Subcutaneous abdominal adipose tissue (tissue), 5 donors: ENCODE measurements at regions not wholly inside any gene's neighbourhood (a gene's known extent, or its start where the extent isn't known, plus 50 kb on each side); places are given as distances from the start of the nearest gene placed in this dataset.

ENCODE experiments used
- H3K27ac ChIP-seq: one replicate; pipeline ENCODE4 v1.7.0; 2013; ENCODE audit warnings: low read depth, mild to moderate bottlenecking, inconsistent platforms, low read length, moderate library complexity
- H3K27me3 ChIP-seq, 5 donors: one replicate each; pipeline ENCODE4 v1.7.0; 2013; ENCODE audit warnings: low read length in 5 of 5, inconsistent platforms in 1 of 5; ENCODE audit not compliant: control insufficient read depth in 5 of 5, insufficient read depth in 4 of 5
- H3K36me3 ChIP-seq, 5 donors: one replicate each; pipeline ENCODE4 v1.7.0; 2013; ENCODE audit warnings: low read length in 5 of 5; ENCODE audit not compliant: control insufficient read depth in 5 of 5, insufficient read depth in 5 of 5
- H3K4me1 ChIP-seq, 5 donors: one replicate each; pipeline ENCODE4 v1.7.0; 2013; ENCODE audit warnings: low read length in 5 of 5, mild to moderate bottlenecking in 3 of 5, moderate library complexity in 1 of 5; ENCODE audit not compliant: control insufficient read depth in 5 of 5, insufficient read depth in 5 of 5
- H3K4me3 ChIP-seq, 5 donors: one replicate each; pipeline ENCODE4 v1.7.0; 2013; ENCODE audit warnings: low read length in 5 of 5, low read depth in 1 of 5
- H3K9ac ChIP-seq, 5 donors: one replicate each; pipeline ENCODE4 v1.7.0; 2013; ENCODE audit warnings: low read length in 5 of 5, mild to moderate bottlenecking in 4 of 5, moderate library complexity in 3 of 5
- H3K9me3 ChIP-seq, 5 donors: one replicate each; pipeline ENCODE4 v1.7.0; 2013; ENCODE audit warnings: low read length in 5 of 5; ENCODE audit not compliant: control insufficient read depth in 5 of 5
- donor health status: healthy.
- donor health status: healthy.
- donor health status: healthy.
- donor health status: healthy.
- donor health status: healthy.

GRCh38 chr4:187020676-187021075 is 297.0 kb upstream of the FAT1 start:
- Histone ChIP-seq H3K9me3 (no peaks in the 10 kb centered on the region), H3K4me1 (no peaks in the 10 kb centered on the region), H3K27me3 (no peaks in the 10 kb centered on the region), H3K4me3 (no peak overlapping the region), H3K36me3 (no peaks in the 10 kb centered on the region), H3K27ac (no peak overlapping the region), H3K9ac (no peak overlapping the region)

- Histone ChIP-seq H3K9me3 (peaks cover 0 to 2% (median 0%) of the 10 kb centered on the region in 5 donors), H3K36me3 (no peaks in the 10 kb centered on the region), H3K27me3 (no peaks in the 10 kb centered on the region), H3K4me3 (no peak overlapping the region), H3K9ac (no peak overlapping the region), H3K4me1 (peaks cover 0 to 3% (median 0%) of the 10 kb centered on the region in 5 donors), H3K27ac (no peak overlapping the region)
These were observed 298.0 kb upstream of the FAT1 start for GRCh38 chr4:187021436-187022205.

GRCh38 chr4:187027272-187027671 is 303.6 kb upstream of the FAT1 start:
- H3K36me3 ChIP-seq: no peaks in the 10 kb centered on the region
- peak overlapping the region; percentile 30 to 75 (median 55) for H3K4me3 ChIP-seq
- H3K9ac ChIP-seq: peak overlapping the region in 4 of 5 donors; percentile 20 to 64 (median 34)
- no peaks in the 10 kb centered on the region for H3K27me3 ChIP-seq
- peaks cover 0 to 21% (median 9%) of the 10 kb centered on the region in 5 donors for H3K4me1 ChIP-seq
- peak overlapping the region; percentile 73 for H3K27ac ChIP-seq
- peaks cover 0 to 2% (median 0%) of the 10 kb centered on the region in 5 donors for H3K9me3 ChIP-seq

GRCh38 chr4:187042251-187042650 is 318.6 kb upstream of the FAT1 start:
- no peaks in the 10 kb centered on the region for H3K4me1 ChIP-seq
- H3K4me3 ChIP-seq: no peak overlapping the region
- no peaks in the 10 kb centered on the region for H3K9me3 ChIP-seq
- H3K36me3 ChIP-seq: no peaks in the 10 kb centered on the region
- no peak overlapping the region for H3K27ac ChIP-seq
- no peaks in the 10 kb centered on the region for H3K27me3 ChIP-seq
- no peak overlapping the region for H3K9ac ChIP-seq

GRCh38 chr4:187046471-187046870 is 322.8 kb upstream of the FAT1 start:
- no peak overlapping the region for H3K27ac ChIP-seq
- no peaks in the 10 kb centered on the region for H3K4me1 ChIP-seq
- no peaks in the 10 kb centered on the region for H3K9me3 ChIP-seq
- H3K36me3 ChIP-seq: no peaks in the 10 kb centered on the region
- H3K4me3 ChIP-seq: no peak overlapping the region
- no peaks in the 10 kb centered on the region for H3K27me3 ChIP-seq
- no peak overlapping the region for H3K9ac ChIP-seq

GRCh38 chr4:187059021-187059420 is 335.4 kb upstream of the FAT1 start:
- no peaks in the 10 kb centered on the region for H3K27me3 ChIP-seq

GRCh38 chr4:187059895-187060294 is 336.2 kb upstream of the FAT1 start:
- no peak overlapping the region for H3K9ac ChIP-seq

More at GRCh38 chr4:187059021-187059420, 335.4 kb upstream of the FAT1 start:
- peaks cover 0 to 1% (median 0%) of the 10 kb centered on the region in 5 donors for H3K4me1 ChIP-seq
- H3K9ac ChIP-seq: no peak overlapping the region
- no peaks in the 10 kb centered on the region for H3K36me3 ChIP-seq
- no peak overlapping the region for H3K27ac ChIP-seq
- no peak overlapping the region for H3K4me3 ChIP-seq
- H3K9me3 ChIP-seq: peaks cover 0 to 4% (median 0%) of the 10 kb centered on the region in 5 donors

GRCh38 chr4:187060551-187060950 is 336.9 kb upstream of the FAT1 start:
- H3K27ac ChIP-seq: no peak overlapping the region
- H3K9ac ChIP-seq: no peak overlapping the region
- H3K36me3 ChIP-seq: no peaks in the 10 kb centered on the region
- peaks cover 0 to 2% (median 0%) of the 10 kb centered on the region in 5 donors for H3K4me1 ChIP-seq
- peaks cover 0 to 4% (median 0%) of the 10 kb centered on the region in 5 donors for H3K9me3 ChIP-seq
- H3K4me3 ChIP-seq: no peak overlapping the region
- H3K27me3 ChIP-seq: no peaks in the 10 kb centered on the region

More at GRCh38 chr4:187059895-187060294, 336.2 kb upstream of the FAT1 start:
- Histone ChIP-seq H3K27ac (no peak overlapping the region), H3K9me3 (peaks cover 0 to 4% (median 0%) of the 10 kb centered on the region in 5 donors), H3K27me3 (no peaks in the 10 kb centered on the region), H3K36me3 (no peaks in the 10 kb centered on the region), H3K4me1 (peaks cover 0 to 2% (median 0%) of the 10 kb centered on the region in 5 donors), H3K4me3 (no peak overlapping the region)

- H3K4me3 ChIP-seq: no peak overlapping the region
- H3K9ac ChIP-seq: no peak overlapping the region
- no peaks in the 10 kb centered on the region for H3K36me3 ChIP-seq
- H3K4me1 ChIP-seq: peaks cover 0 to 2% (median 0%) of the 10 kb centered on the region in 5 donors
- no peak overlapping the region for H3K27ac ChIP-seq
- no peaks in the 10 kb centered on the region for H3K27me3 ChIP-seq
- H3K9me3 ChIP-seq: peaks cover 0 to 4% (median 0%) of the 10 kb centered on the region in 5 donors
These were observed 339.6 kb upstream of the FAT1 start for GRCh38 chr4:187063251-187063650.

- H3K9me3 ChIP-seq: peaks cover 0 to 4% (median 0%) of the 10 kb centered on the region in 5 donors
- no peaks in the 10 kb centered on the region for H3K36me3 ChIP-seq
- no peak overlapping the region for H3K9ac ChIP-seq
- no peak overlapping the region for H3K27ac ChIP-seq
- H3K27me3 ChIP-seq: no peaks in the 10 kb centered on the region
- peaks cover 0 to 2% (median 0%) of the 10 kb centered on the region in 5 donors for H3K4me1 ChIP-seq
- no peak overlapping the region for H3K4me3 ChIP-seq
These were observed 340.4 kb upstream of the FAT1 start for GRCh38 chr4:187064033-187064432.
